HG02852 (cell line): ENCODE measurements at regions not wholly inside any gene's neighbourhood (a gene's known extent, or its start where the extent isn't known, plus 50 kb on each side); places are given as distances from the start of the nearest gene placed in this dataset.
"Not testable (repeated sequence)": the region's sequence is repeated elsewhere in the genome, so short reads cannot be mapped to it uniquely, and the experiment has no call there.

Source experiments
- ATAC-seq: cut with Tn5 transposase; IDR thresholded peaks from one replicate; pipeline ENCODE4 v1.9.1; 2021; ENCODE audit warnings: mild to moderate bottlenecking, moderate library complexity; ENCODE audit not compliant: unreplicated experiment

DNA sequence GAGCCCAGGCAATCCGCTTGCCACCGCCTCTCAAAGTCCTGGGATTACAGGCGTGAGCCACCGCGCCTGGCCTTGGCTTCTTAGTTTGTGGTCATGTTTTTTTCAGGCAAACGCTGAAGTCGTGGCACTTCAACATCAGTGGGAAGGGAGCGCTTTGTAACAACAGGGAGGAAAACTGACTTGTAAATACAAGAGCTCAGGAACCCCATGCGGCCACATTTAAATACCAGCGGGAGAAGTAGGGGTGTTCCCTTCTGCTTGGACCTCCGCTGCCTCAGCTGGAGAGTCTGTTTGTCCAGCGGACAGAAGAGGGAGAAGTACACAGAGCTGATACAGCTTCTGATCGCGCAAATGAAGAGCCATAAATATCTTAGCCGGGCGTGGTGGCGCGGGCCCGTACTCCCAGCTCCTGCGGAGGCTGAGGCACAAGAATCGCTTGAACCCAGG is 108.7 kb upstream of the KMT2C start:
- ATAC-seq = no peak

DNA sequence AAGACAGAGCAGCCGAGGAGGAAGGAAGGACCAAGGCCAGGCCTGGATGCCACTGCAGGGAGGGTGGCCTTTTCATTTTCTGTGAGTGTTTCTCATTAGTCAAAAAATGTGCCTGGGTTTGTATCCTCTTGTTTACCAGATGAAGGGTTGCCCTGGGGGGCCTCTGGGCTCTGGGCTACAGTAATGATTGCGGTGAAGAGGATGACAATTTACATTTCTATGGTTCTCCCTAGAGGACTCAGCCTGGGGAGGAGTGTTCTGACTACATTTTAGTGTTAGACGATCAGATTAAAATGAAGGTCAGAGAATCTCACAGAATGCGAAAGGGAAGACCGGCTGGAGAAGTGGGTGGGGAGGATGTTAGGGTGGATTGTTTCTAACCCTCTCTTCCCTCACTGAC is 108.0 kb upstream of the KMT2C start:
- ATAC-seq = no peak

DNA sequence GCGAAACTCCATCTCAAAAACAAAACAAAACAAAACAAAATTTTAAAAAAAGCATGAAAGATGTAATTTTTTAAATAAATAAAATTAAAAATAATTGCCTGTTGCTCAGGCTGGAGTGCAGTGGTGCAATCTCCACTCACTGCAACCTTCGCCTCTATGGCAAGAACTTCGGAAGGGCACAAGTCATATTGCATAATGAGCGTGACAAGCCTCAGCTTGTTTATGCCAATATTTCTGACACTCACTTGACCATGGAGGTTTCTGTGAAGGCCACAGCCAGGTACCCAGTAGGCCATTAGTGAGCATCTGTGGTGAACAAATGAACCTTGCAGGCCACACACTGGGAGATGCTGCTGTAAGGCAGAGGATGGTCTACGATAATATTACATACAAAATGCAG is 106.1 kb upstream of the KMT2C start:
- ATAC-seq = no peak

DNA sequence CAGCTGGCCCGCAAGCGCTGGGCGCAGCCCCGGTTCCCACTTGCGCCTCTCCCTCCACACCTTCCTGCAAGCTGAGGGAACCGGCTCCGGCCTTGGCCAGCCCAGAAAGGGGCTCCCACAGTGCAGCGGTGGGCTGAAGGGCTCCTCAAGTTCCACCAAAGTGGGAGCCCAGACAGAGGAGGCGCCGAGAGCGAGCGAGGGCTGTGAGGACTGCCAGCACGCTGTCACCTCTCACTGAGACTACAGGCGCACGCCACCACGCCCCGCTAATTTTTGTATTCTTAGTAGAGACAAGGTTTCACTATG is 103.3 kb upstream of the KMT2C start:
- not testable (repeated sequence) for ATAC-seq

- ATAC-seq = not testable (repeated sequence)
Observed at GRCh38 chr7:152538346-152539189, 102.8 kb upstream of the KMT2C start.

- ATAC-seq = no peak
Observed at GRCh38 chr7:152537639-152538038, 101.8 kb upstream of the KMT2C start.

GRCh38 chr7:152528612-152529011 is 92.8 kb upstream of the KMT2C start:
- no peak for ATAC-seq

DNA sequence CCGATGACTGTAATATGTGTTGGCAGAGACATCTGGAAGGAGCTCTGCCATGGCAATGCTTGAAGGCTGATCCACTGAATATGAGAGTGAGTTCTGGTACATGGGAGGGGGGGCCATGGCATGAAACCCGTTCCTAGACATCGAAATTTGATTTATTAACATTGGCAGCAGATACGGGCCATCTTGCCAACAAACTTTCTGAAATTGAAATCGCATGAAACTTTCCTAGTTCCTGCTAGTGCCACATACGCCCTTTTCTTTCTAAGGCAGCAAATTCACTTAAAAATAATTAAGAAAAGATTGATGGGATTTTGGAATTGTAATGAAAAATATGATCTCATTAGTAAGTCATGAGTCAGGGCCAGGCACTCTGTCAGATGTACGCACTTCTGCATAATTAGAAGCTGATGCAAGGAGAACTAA is 91.8 kb upstream of the KMT2C start:
- ATAC-seq = no peak

GRCh38 chr7:152523916-152524315 is 88.1 kb upstream of the KMT2C start:
- no peak for ATAC-seq

GRCh38 chr7:152522571-152523067 is 86.8 kb upstream of the KMT2C start:
- no peak for ATAC-seq

DNA sequence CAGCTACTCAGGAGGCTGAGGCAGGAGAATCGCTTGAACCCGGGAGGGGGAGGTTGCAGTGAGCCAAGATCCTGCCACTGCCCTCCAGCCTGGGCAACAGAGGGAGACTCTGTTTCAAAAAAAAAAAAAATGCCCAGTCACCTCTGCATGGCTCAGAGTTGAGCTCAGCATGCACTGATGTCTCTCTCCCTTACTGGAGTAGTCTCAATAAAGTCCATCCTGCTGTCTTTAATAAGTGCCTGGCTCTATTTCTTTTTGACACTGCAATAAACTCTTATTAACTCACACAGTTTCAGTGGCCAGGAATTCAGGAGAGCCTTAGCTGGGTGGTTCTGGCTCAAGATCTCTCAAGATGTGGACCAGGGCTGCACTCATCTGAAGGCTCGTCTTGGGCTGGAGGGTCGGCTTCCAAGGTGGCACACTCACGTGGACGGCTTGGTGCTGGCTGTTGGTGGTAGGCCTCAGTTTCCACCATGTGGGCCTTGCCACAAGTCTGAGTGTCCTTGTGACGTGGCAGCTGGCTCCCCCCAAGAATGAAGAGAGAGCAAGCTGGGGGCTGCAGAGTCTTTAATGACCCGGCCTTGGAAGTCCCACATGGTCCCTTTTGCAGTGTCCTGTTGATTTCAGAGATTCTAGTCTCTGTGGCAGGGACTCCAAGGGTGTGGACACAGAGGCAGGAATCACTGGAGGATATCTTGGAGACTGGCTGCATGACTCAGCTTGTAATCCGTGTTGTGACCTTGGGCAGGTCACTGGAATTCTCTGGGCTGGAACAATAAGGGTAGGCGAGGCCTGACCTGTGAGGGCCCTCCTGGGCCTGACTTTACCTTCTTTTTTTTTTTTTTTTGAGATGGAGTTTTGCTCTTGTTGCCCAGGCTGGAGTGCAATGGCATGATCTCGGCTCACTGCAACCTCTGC is 85.9 kb upstream of the KMT2C start:
- ATAC-seq = no peak

DNA sequence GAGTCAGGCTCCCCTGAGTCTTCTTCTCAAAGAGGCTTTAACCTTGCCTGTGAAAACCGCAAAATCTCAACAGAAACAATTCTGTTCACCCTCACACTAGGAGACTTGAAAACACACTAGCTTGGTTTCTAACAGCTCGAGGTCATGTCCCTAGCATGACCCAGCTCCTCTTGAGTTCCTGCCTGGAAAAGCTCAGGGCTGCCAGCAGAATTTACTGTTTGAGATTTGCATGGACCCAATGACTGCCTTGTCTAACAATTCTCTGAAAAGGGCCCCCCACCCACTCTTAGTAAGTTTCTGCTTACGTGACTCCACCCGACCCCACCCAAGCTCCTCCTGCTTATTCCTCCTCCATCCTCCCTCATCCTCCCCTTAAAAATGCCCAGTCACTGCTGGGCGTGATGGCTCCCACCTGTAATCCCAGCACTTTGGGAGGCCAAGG is 85.1 kb upstream of the KMT2C start:
- ATAC-seq = no peak

DNA sequence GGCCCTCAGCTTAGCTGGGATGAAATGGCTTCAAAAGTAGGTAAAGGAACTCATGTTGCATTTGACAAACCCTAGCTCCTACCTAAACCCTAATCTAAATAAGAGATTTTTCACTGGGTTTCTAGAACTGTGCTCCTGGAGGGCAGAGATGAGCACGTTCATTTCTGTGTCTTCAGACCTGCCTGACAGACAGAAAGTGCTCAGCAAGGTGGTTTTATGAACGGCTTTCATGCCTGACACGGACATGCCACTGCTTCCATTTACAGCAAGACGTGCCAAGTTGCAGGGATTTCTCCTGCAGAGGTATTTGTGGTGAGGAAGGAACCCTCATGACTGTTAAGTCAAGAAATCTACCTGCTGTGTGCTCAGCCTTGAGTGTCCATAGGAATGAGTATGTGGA is 83.5 kb upstream of the KMT2C start:
- ATAC-seq = no peak

- ATAC-seq = no peak
Observed at GRCh38 chr7:152516216-152516615, 80.4 kb upstream of the KMT2C start.

GRCh38 chr7:152515266-152515950 is 79.6 kb upstream of the KMT2C start:
- ATAC-seq = not testable (repeated sequence)

DNA sequence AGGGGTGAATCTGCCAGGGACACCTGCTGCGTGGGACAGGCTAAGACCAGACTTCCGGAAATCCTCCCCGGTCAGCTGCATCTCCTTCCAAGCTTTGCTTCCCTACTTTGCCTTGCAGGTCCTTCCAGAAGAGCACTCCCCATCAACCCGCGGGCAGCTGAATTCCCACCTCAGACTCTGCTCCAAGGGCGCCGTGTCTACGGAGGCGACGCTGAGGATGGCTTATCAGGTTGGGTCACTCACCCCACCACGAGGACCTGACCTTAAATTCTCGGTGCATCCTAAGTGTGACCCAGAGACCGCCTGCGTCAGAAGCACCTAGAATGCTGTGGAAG is 78.9 kb upstream of the KMT2C start:
- ATAC-seq = no peak

GRCh38 chr7:152513861-152514770 is 78.3 kb upstream of the KMT2C start:
- ATAC-seq = no peak

- no peak for ATAC-seq
Observed at GRCh38 chr7:152512706-152513105, 76.9 kb upstream of the KMT2C start.

DNA sequence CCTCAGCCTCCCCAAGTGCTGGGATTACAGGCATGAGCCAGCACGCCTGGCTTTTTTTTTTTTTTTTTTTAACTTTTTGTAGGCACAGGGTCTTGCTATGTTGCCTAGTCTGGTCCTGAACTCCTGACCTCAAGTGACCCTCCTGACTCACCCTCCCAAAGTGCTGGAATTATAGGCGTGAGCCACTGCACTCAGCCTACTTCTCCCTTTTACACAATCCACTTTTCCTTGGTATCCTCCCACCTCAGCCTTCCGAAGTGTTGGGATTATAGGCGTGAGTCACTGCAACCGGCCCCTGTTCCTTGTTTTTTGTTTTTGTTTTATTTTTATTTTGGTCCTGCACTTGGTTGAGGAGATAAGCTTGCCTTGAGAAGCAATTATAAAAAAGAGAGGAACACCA is 75.9 kb upstream of the KMT2C start:
- no peak for ATAC-seq

DNA sequence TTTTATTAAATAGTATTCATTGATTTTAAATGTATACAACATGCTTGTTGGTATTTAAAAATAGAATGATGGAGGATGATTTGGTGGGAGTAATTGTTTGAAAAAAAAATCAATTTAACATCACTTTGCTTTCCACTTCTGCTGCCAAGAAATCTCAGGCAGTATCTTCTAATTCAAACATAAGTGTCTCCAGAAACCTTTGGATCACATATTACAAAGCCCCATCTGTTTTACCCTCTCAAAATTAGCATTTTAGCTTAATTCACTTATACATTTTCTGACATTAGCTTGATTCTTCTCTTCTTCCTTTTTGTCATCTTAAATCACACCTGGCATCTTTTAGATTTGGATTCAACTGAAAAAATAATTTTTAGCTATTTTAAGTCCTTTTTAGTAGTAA is 72.9 kb upstream of the KMT2C start:
- ATAC-seq = no peak
